ENCODE measurements at regions not wholly inside any gene's neighbourhood (a gene's known extent, or its start where the extent isn't known, plus 50 kb on each side); places are given as distances from the start of the nearest gene placed in this dataset.

- H3K4ac ChIP-seq (ENCODE audit: low read depth in 1 of 2, low read length in 2 of 2): no peak overlapping the region
- DNase-seq: no peak
- H3K79me1 ChIP-seq (replicated peaks; ENCODE audit: low read length, poor library complexity, severe bottlenecking): no peaks in the 10 kb centered on the region
- no peak overlapping the region for H3K14ac ChIP-seq (ENCODE audit: low read length in 2 of 2)
- no peak overlapping the region for H3K9ac ChIP-seq (ENCODE audit: low read length)
- no peaks in the 10 kb centered on the region for H3K4me1 ChIP-seq (ENCODE audit: control insufficient read depth, insufficient read depth, low read depth, low read length)
- H2BK5ac ChIP-seq (ENCODE audit: low read depth, low read length, poor library complexity, severe bottlenecking): no peak overlapping the region
- no peak overlapping the region for H2BK15ac ChIP-seq (ENCODE audit: low read depth, poor library complexity, severe bottlenecking)
- H3K27ac ChIP-seq (ENCODE audit: low read length, poor library complexity, severe bottlenecking): no peak overlapping the region
- H3K9me3 ChIP-seq (ENCODE audit: control insufficient read depth, low read length): no peaks in the 10 kb centered on the region
- H4K91ac ChIP-seq (ENCODE audit: low read length): no peak overlapping the region
- no peaks in the 10 kb centered on the region for H3K36me3 ChIP-seq (ENCODE audit: control insufficient read depth in 1 of 2, insufficient read depth in 2 of 2, low read depth in 1 of 2, low read length in 2 of 2)
- H2AFZ ChIP-seq (ENCODE audit: low read depth, low read length): no peak overlapping the region
- H3K23ac ChIP-seq (ENCODE audit: low read length in 2 of 2): no peak overlapping the region
- H4K8ac ChIP-seq (ENCODE audit: low read length): no peak overlapping the region
- H3K18ac ChIP-seq (ENCODE audit: low read depth in 1 of 2, low read length in 2 of 2): no peak overlapping the region
- no peak overlapping the region for H3K4me3 ChIP-seq (ENCODE audit: insufficient read depth in 1 of 2, low read depth in 1 of 2, low read length in 2 of 2)
- no peak overlapping the region for H2AK5ac ChIP-seq (ENCODE audit: low read length, severe bottlenecking)
- no peak overlapping the region for H3K4me2 ChIP-seq (ENCODE audit: low read length, poor library complexity, severe bottlenecking)
- H3K27me3 ChIP-seq (ENCODE audit: control insufficient read depth in 1 of 2, insufficient read depth in 1 of 2, low read length in 2 of 2): no peaks in the 10 kb centered on the region
- H2BK12ac ChIP-seq (ENCODE audit: low read length in 2 of 2): no peak overlapping the region
- WGBS: 82% methylated on average over 2 of the region's 2 CpGs
- H2BK120ac ChIP-seq (ENCODE audit: low read depth, low read length): no peak overlapping the region
Measured at GRCh38 chr2:157061799-157062198, 195.7 kb upstream of the GALNT5 start.

GRCh38 chr2:157067562-157067961 lies 189.9 kb upstream of the GALNT5 start:
- Histone ChIP-seq H4K91ac (ENCODE audit: low read length) (no peak overlapping the region), H2AK5ac (ENCODE audit: low read length, severe bottlenecking) (no peak overlapping the region), H3K23ac (ENCODE audit: low read length in 2 of 2) (no peak overlapping the region), H3K36me3 (ENCODE audit: control insufficient read depth in 1 of 2, insufficient read depth in 2 of 2, low read depth in 1 of 2, low read length in 2 of 2) (no peaks in the 10 kb centered on the region), H4K8ac (ENCODE audit: low read length) (no peak overlapping the region), H2BK120ac (ENCODE audit: low read depth, low read length) (no peak overlapping the region), H3K9ac (ENCODE audit: low read length) (no peak overlapping the region), H3K18ac (ENCODE audit: low read depth in 1 of 2, low read length in 2 of 2) (no peak overlapping the region), H3K27me3 (ENCODE audit: control insufficient read depth in 1 of 2, insufficient read depth in 1 of 2, low read length in 2 of 2) (no peaks in the 10 kb centered on the region), H3K4me3 (ENCODE audit: insufficient read depth in 1 of 2, low read depth in 1 of 2, low read length in 2 of 2) (no peak overlapping the region), H2BK5ac (ENCODE audit: low read depth, low read length, poor library complexity, severe bottlenecking) (no peak overlapping the region), H3K79me1 (replicated peaks; ENCODE audit: low read length, poor library complexity, severe bottlenecking) (no peaks in the 10 kb centered on the region), H3K14ac (ENCODE audit: low read length in 2 of 2) (no peak overlapping the region), H2AFZ (ENCODE audit: low read depth, low read length) (no peak overlapping the region), H2BK15ac (ENCODE audit: low read depth, poor library complexity, severe bottlenecking) (no peak overlapping the region), H3K4ac (ENCODE audit: low read depth in 1 of 2, low read length in 2 of 2) (no peak overlapping the region), H3K4me2 (ENCODE audit: low read length, poor library complexity, severe bottlenecking) (no peak overlapping the region), H3K4me1 (ENCODE audit: control insufficient read depth, insufficient read depth, low read depth, low read length) (no peaks in the 10 kb centered on the region), H3K9me3 (ENCODE audit: control insufficient read depth, low read length) (no peaks in the 10 kb centered on the region), H2BK12ac (ENCODE audit: low read length in 2 of 2) (no peak overlapping the region), H3K27ac (ENCODE audit: low read length, poor library complexity, severe bottlenecking) (no peak overlapping the region)
- no peak for DNase-seq
- WGBS: 100% methylated on average over 1 of the region's 2 CpGs

- H3K4me2 ChIP-seq (ENCODE audit: low read length, poor library complexity, severe bottlenecking): no peak overlapping the region
Measured at GRCh38 chr2:157068237-157068636, 189.3 kb upstream of the GALNT5 start.

GRCh38 chr2:157075924-157076323 lies 181.6 kb upstream of the GALNT5 start:
- Histone ChIP-seq H3K79me1 (replicated peaks; ENCODE audit: low read length, poor library complexity, severe bottlenecking) (no peaks in the 10 kb centered on the region), H3K4me3 (ENCODE audit: insufficient read depth in 1 of 2, low read depth in 1 of 2, low read length in 2 of 2) (no peak overlapping the region), H2BK15ac (ENCODE audit: low read depth, poor library complexity, severe bottlenecking) (no peak overlapping the region), H3K23ac (ENCODE audit: low read length in 2 of 2) (no peak overlapping the region), H3K4me2 (ENCODE audit: low read length, poor library complexity, severe bottlenecking) (no peak overlapping the region), H3K36me3 (ENCODE audit: control insufficient read depth in 1 of 2, insufficient read depth in 2 of 2, low read depth in 1 of 2, low read length in 2 of 2) (no peaks in the 10 kb centered on the region), H4K91ac (ENCODE audit: low read length) (no peak overlapping the region), H3K4me1 (ENCODE audit: control insufficient read depth, insufficient read depth, low read depth, low read length) (no peaks in the 10 kb centered on the region), H3K27ac (ENCODE audit: low read length, poor library complexity, severe bottlenecking) (no peak overlapping the region), H3K18ac (ENCODE audit: low read depth in 1 of 2, low read length in 2 of 2) (no peak overlapping the region), H2AK5ac (ENCODE audit: low read length, severe bottlenecking) (no peak overlapping the region), H3K27me3 (ENCODE audit: control insufficient read depth in 1 of 2, insufficient read depth in 1 of 2, low read length in 2 of 2) (no peaks in the 10 kb centered on the region), H3K9me3 (ENCODE audit: control insufficient read depth, low read length) (no peaks in the 10 kb centered on the region), H4K8ac (ENCODE audit: low read length) (no peak overlapping the region), H2BK12ac (ENCODE audit: low read length in 2 of 2) (no peak overlapping the region), H3K9ac (ENCODE audit: low read length) (no peak overlapping the region), H3K4ac (ENCODE audit: low read depth in 1 of 2, low read length in 2 of 2) (no peak overlapping the region), H3K14ac (ENCODE audit: low read length in 2 of 2) (no peak overlapping the region), H2AFZ (ENCODE audit: low read depth, low read length) (no peak overlapping the region), H2BK5ac (ENCODE audit: low read depth, low read length, poor library complexity, severe bottlenecking) (no peak overlapping the region), H2BK120ac (ENCODE audit: low read depth, low read length) (no peak overlapping the region)
- WGBS: 100% methylated on average over 1 of the region's 2 CpGs
- DNase-seq: no peak

More at GRCh38 chr2:157068237-157068636, 189.3 kb upstream of the GALNT5 start:
- WGBS: no CpG with 5 or more reads among the region's 1 CpG
- H3K23ac ChIP-seq (ENCODE audit: low read length in 2 of 2): no peak overlapping the region
- no peaks in the 10 kb centered on the region for H3K9me3 ChIP-seq (ENCODE audit: control insufficient read depth, low read length)
- no peak overlapping the region for H3K4me3 ChIP-seq (ENCODE audit: insufficient read depth in 1 of 2, low read depth in 1 of 2, low read length in 2 of 2)
- no peak overlapping the region for H3K14ac ChIP-seq (ENCODE audit: low read length in 2 of 2)
- H3K27ac ChIP-seq (ENCODE audit: low read length, poor library complexity, severe bottlenecking): no peak overlapping the region
- H4K8ac ChIP-seq (ENCODE audit: low read length): no peak overlapping the region
- no peak for DNase-seq
- no peak overlapping the region for H3K18ac ChIP-seq (ENCODE audit: low read depth in 1 of 2, low read length in 2 of 2)
- no peak overlapping the region for H2BK5ac ChIP-seq (ENCODE audit: low read depth, low read length, poor library complexity, severe bottlenecking)
- no peaks in the 10 kb centered on the region for H3K79me1 ChIP-seq (replicated peaks; ENCODE audit: low read length, poor library complexity, severe bottlenecking)
- H2AK5ac ChIP-seq (ENCODE audit: low read length, severe bottlenecking): no peak overlapping the region
- no peaks in the 10 kb centered on the region for H3K36me3 ChIP-seq (ENCODE audit: control insufficient read depth in 1 of 2, insufficient read depth in 2 of 2, low read depth in 1 of 2, low read length in 2 of 2)
- H3K4ac ChIP-seq (ENCODE audit: low read depth in 1 of 2, low read length in 2 of 2): no peak overlapping the region
- H2BK120ac ChIP-seq (ENCODE audit: low read depth, low read length): no peak overlapping the region
- no peak overlapping the region for H4K91ac ChIP-seq (ENCODE audit: low read length)
- no peak overlapping the region for H2AFZ ChIP-seq (ENCODE audit: low read depth, low read length)
- no peaks in the 10 kb centered on the region for H3K27me3 ChIP-seq (ENCODE audit: control insufficient read depth in 1 of 2, insufficient read depth in 1 of 2, low read length in 2 of 2)
- H2BK15ac ChIP-seq (ENCODE audit: low read depth, poor library complexity, severe bottlenecking): no peak overlapping the region
- H3K4me1 ChIP-seq (ENCODE audit: control insufficient read depth, insufficient read depth, low read depth, low read length): no peaks in the 10 kb centered on the region
- H3K9ac ChIP-seq (ENCODE audit: low read length): no peak overlapping the region
- no peak overlapping the region for H2BK12ac ChIP-seq (ENCODE audit: low read length in 2 of 2)
